ENCODE measurements at regions not wholly inside any gene's neighbourhood (a gene's known extent, or its start where the extent isn't known, plus 50 kb on each side); places are given as distances from the start of the nearest gene placed in this dataset.

DNA sequence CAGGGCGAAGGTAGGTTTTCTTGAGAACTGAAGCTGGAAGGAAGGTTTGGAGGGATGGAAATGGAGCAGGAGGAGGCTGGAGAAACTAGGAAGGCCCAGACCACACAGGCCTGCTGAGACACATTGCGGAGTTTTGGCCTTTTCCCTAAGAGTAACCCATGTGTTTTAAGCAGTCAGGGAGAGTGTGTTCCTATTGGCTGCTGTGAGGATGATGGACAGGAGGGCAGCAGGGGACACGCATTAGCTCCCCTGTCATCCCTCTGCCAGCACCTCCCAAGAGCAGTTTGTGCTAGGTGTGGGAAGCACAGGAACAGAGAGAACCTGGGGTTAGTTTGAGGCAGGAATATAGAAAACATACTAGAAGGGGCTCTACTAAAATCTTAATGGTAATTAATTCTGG, 842.1 kb downstream of the TBC1D22A start:
- no peak for DNase-seq

DNA sequence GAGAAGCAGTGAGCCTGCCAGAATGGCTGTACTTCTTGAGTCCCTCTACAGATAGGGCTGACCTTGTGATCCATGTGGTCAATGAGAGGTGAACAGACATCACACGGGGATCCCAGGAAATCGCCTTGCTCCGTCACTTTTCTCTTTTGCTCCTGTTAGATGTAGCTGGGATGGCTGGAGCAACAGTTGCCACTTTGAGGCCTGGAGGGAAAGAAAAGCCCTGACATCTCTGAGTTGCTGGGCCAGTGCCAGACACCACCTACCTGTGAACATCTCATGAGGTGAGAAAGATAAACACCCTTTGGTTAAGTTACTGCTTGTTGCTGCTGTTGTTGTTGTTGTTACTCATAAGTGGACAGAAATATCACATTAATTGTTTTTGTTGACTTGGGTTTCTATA, 840.3 kb downstream of the TBC1D22A start:
- no peak for DNase-seq

DNA sequence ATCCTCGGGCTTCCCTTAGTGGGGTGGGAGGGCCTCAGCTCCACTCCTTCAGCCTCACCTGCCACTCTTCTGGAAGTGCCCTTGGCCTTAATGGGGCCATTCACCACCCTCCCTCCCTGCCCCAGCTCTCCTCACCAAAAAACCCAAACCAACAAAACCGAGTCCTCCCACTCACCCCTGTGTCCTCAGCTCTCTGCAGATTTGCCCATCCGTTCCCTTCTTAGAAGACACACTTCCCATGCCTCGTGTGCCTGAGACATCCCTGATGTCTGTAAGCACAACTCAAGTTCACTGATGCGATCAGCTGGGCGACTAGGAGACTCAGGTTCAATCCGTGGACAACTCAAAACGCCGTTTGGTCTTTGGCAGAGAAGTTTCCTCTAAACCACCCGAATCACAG, 839.2 kb downstream of the TBC1D22A start:
- no peak for DNase-seq

DNA sequence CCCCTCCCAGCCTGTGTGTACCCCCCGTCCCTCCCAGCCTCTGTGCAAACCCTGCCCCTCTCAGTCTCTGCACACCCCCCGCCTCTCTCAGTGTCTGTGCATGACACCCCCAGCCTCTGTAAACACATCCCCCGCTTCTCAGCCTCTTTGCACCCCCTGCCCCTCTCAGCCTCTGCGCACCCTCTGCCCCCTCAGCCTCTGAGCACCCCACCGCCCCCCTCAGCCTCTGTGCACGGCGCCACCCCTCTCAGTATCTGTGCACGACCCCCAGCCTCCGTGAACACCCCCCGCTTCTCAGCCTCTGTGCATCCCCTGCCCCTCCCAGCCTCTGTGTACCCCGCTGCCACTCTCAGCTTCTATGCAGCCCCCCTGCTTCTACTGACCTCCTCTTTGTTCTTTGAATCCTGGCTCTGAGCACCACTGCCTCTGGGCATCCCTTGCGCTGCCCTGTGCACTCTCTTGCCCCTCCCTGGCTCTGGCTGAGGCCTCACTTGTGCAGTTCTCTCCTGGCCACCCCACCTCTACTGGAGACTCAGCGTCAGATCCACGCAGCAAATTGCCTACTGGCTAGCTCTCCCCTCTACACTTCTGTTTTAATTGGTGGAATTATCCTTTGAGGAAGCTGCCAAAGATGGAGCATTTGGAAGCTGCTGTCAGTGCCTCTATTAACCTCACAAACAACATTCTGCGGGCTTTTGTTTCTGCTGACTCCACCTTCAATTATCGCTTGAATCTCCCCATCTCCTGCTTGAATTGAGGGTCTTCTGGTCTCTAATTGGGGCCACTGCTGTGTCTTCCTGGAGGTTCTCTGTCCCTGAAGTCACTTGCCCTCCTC, 838.6 kb downstream of the TBC1D22A start:
- no peak for DNase-seq

DNA sequence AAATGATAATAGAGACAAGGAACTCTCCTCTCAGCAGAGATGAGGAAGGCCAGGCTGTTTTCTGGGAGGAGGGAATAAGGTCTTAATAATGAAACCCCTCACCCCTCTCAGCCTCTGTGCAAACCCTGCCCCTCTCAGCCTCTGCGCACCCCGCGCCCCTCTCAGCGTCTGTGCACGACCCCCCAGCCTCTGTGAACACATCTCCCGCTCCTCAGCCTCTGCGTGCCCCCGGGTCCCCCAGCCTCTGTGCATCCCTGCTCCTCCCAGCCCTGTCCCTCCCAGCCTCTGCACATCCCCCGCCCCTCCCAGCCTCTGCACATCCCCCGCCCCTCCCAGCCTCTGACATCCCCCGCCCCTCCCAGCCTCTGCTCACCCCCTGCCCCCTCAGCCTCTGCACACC, 837.8 kb downstream of the TBC1D22A start:
- no peak for DNase-seq

DNA sequence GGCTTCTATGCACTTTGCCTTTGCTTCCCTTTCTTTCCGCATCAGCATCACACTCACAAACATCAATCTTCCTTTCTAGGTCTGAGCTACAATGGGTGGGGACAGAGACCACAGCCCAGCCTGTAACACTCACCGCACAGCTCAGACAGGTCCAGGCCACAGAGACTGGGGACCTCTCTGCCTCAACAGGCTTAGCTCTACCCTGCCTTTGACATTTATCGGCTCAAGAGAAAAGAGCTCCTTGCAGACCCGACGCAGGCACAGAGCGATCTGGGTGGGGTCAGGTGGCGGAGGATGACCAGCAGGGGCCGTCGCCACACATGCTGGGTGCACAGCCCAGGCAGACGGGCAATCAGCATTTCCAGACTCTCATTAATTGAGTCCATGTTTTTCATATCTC, 837.3 kb downstream of the TBC1D22A start:
- no peak for DNase-seq

DNA sequence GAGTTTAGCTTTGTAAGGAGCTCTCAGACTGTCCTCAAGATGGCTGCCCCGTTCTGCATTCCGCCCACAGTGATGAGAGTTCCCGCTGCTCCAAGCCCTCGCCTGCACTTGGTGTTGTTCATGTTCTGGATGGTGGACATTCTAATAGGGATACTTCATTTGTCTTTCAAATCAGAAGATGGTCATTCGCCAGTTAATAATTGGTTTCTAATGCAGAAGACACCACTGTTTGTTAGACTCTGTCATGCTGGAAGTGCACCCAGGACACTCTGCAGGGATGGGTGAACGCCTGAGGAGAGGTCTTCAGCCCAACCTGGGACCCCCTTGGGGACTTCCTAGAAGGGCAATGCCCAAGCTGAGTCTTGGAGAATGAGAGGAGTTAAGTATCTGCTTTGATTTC, 836.4 kb downstream of the TBC1D22A start:
- no peak for DNase-seq

DNA sequence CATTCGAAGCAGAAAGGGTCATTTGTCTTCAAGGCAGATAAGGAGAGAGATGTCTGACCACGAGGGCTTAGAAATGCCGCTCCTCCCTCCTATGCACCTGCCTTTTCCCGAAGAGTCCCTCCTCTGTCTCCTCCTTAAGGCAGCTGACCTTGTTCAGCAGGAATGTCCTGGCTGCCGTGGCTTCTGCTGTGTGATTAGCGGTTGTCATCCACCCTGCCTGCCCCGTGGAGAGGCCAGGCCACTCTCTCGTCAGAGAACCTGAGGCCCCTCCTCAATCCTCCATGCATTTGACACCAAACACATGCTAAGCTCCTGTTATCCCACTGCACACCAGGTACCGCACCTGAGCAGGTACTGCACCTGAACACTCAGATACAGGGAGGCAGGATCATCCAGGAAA, 834.6 kb downstream of the TBC1D22A start:
- no peak for DNase-seq

DNA sequence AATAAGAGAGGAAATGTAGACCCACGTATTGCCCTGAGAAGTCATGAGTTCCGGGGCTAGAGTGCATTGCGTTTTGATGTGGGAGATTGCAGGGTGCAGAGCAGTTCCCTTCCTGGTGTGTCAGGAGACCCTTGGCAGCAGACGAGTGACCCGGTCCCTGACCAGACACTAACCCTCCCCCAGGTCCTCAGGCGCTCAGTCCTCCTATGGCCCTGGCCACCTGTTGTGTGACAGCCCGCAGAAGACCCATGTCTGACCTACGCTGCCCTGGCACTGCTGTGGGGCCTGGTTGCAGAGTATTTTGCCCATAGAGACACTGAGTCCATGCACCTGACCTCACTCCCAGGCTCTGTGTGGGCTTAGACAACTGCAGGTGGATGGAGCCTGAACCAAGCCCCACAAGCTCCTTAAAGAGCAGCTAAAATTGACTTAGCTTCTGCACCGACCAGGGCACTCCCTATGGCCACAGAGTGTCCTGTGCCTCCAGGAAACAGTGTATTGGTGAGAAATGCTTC, 833.8 kb downstream of the TBC1D22A start:
- no peak for DNase-seq

DNA sequence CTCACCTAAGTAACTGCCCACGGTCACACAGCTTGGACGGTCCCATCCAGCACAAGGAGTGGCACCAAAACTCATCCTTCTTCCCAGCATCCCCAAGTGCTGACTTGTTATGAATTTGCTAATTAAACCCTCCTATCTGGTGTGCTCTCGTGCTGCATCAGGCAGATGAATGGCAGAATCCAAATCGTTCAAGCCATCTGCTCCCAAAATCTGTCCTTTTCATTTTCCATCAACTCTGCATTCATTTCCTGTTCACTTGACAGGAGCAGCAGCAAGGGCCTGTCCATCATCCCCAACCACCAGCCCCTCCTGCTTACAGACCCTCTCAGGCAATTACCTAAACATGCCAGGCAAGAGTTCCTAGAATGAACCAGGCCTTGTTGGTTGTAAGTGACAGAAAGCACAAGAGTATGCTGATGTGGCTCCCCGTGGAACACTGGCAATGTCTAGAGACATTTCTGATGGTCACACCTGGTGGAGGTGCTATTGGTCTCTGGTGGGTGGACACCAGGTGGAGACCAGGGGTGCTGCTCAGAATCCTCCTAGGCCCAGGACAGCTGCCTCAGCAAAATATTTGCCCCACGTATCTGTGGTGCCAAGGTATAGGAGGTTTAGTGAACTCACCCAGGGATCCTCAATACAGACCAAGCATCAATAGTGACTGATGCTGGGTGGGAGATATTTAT, 832.5 kb downstream of the TBC1D22A start:
- DNase-seq: no peak

DNA sequence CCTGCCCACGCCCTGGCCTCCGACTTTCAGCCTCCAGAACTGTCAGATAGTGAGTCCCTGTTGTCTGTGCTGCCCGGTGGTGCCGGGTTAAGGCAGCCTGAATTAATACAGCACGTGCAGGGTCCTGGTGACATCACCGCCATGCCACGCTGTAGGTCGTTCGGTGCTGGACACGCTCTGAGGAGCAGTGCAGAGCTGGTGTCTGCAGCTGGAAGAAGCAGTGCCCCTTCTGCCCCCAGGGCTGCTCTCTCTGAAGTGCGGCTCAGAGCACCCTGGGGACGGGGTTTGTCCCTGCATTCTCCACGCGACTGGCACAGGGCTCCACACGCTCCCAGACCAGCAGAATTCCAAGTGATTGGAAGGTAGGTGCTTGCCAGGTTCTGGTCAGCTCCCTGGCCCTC, 831.5 kb downstream of the TBC1D22A start:
- no peak for DNase-seq

DNA sequence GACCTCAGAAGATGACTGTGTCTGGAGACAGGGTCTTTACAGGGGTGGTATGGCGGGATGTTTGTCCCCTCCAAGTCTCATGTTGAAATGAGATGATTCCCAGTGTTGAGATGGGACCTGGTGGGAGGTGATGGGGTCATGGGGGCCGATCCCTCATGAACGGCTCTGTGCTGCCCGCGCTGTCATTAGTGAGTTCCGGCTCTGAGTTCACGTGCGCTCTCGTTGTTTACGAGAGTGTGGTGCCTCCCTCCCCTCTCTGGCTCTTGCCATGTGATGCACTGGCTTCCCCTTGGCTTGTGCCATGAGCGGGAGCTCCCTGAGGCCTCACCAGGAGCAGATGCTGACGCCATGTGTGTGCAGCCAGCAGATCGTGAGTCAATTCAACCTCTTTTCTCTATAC, 830.8 kb downstream of the TBC1D22A start:
- DNase-seq: no peak

DNA sequence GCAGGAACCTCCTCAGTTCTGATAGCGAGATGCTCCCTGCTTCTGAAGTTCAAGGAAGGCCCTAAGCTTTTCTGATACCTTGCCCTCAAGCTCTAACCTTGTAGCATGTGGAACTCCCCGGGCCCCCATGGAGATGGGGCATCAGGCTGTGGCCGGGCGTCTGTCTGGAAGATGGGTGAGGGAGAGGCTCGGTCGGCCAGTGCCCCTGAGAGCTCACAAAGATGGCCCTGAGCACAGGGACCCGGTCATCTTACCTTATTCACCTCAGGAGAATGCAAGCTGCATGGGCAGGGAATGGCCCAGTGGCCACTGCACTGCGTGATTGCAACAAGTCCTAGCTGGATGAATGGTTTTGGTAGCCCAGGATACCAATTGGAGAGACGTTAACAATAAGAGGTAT, 830.3 kb downstream of the TBC1D22A start:
- no peak for DNase-seq

DNA sequence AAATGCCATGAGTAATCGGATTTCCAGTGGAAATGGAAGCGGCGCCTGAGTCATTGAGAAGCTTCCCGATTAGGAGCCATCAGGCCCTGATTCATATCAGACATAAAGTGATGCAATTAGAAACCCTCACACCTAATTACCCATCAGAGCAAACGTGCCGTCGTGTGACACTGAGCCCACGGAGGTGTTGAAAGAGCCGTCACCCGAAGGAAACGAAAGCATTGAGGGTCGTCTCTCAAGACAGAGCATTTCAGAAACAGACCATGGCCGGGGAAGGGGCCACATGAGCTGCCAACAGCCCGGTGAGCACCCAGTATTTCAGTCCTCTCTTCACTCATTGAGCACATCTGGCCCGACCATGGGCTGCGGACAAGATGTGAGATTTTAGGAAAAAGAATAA, 829.3 kb downstream of the TBC1D22A start:
- no peak for DNase-seq

DNA sequence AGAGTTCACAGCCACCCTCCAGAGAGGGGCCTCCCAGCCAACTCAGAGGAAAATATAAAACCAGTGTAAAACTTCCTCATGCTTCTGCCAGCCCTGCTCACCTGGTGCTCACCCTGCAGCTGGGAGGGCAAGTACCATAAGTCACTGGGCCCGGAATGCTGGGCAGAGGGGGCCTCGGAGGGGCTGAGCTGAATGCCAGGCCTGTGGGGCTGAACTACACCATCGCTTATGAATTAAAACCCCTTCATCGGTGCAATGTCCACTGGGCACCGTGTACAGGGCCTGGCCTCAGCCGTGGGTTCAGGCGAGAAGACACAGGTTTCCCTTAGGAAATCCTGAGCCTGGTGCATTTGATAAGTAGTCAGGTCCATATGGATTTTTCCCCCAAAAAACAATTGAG, 828.6 kb downstream of the TBC1D22A start:
- DNase-seq: no peak

DNA sequence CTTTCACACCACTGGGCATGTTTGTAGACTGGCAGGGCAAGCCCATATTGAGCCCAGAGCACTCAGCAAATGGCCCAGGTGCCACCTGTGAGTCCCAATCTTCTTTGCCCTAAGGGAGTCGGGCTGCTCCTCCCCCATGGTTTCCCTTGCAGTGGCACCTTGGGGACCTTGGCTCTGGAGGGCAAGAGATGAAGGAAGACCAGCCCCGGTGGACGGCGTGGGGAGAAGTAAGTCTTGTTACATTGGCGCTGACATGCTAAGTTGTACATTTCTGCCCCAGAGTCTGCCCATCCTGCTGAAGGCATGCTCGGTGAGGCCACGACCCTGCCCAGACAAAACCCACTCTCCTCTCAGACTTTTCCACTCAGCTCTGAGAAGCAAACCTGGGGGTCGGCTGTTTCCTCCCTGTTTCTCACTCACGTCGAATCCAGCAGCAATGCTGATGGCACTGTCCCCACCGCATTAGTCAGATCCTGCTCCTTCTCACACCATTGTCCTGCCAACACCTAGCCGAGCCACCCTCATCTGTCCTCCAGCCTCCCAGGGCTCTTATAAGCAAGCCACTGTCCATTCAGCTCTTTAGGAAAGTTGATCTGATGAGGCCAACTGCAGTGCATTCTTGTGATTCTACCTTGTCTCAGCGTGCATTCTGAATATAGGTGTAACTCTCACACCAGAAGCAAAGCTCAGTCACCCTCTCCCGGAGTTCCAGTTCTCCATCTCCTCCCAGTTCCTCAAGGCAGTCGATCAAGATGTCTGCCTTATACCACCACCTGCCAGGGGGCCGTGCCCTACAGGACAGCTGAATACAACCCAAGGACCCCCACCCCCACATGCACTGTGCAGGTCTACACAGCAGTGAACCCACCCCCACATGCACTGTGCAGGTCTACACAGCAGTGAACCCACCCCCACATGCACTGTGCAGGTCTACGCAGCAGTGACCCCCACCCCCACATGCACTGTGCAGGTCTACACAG, 827.1 kb downstream of the TBC1D22A start:
- DNase-seq: no peak

DNA sequence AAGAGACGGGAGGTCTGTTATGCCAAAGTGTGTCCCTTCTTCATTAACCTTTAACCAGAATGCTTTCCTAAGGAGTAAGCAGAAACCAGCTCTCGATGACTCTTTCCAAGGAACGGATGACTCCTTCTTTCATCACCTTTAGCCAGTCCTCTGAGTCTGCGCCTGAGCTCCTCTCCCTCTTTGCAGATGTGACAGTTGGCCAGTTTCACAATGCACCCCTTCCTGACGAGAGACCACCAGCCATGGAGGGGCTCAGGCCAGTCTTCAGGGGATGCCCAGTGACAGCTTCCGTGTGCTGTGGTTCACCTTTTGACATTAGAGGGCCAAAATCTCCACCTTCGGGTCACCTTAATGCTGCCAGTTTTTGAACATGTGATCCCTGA, 826.1 kb downstream of the TBC1D22A start:
- DNase-seq: no peak

DNA sequence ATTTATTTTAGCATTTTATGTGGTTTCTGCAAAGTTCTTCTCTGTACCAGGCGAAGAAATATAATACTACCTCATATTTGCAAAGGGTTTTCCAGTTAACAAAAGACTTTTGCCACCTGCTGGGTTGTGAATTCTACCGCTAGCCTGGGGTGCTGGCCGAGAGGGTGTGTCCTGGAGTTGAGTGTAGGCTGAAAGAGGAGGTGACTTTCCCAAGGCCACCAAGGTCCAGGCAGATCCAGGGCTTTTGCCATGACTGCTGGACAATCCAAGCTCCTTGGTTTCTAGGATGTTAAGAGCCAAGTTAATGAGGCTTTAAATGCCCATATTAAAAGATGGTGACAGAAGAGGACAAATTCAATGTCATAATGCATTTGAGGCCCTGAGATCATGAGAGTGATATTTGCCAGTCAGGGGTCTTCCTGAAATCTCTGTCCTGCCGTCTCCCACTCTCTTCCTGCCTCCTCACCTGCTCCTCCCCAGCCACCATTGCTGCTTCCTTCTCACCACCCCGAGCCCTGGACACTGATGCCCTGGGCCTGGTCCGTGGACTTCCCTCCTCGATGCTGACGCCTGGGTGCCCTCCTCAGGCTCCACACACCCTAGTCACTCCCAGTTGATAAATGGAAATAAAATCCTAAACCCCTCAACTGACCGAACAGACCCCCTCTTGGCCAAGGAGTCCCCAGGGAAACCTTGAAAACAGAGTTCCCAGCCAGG, 825.6 kb downstream of the TBC1D22A start:
- DNase-seq: no peak

DNA sequence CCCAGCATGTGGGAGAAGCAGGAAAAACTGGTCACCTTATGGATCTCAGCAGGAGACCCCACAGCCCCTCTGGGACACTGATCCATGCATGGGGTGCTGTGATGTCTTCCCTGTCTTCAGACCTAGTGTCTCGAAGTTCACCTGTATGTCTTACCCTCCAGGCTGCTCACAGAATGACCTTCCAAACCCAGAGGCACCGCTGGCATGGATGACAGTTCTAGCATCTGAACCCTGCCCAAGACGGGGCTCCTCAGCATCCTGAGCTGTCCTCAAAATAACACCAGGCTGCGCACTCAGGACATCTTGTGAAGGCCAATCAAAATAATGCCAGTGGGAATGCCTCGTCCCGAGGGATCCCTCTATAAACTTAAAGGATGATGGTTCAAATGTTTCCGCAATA, 824.9 kb downstream of the TBC1D22A start:
- no peak for DNase-seq

DNA sequence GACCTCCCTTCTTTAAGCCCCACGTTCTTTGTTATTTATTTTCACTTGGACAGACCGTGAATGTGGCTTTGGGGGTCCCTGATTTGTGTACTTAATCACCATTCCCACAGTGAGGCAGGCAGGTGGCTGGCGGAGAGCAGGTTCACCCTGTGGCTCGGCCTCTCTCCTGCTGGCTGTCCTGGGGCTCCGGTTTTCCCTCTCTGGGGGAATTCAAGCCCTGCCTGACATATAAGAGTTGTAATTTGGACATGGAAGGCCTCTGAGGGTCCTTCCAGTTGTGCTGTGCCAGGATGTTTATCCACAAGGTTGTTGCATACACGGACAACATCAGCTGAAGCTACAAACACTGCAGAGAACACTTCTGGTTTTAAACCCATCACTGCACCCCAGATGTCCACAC, 824.5 kb downstream of the TBC1D22A start:
- no peak for DNase-seq

DNA sequence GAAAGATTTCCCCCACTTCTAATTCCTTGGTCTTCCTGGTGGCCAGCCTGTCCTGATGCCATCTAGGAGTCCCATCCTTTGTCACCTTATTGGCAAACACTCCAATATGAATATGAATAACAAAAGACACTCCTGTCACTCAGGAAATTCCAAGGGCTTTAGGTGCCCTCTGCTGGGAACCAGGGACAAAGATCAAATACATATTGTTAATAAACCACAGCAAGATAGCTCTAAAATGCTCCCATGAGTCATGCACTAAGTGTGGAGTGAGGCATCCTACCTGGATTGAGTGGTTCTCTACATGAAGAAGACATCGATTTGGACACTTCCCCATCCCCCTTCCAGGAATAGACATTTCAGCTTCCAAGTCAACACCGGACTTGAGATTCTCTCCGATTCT, 823.6 kb downstream of the TBC1D22A start:
- no peak for DNase-seq

DNA sequence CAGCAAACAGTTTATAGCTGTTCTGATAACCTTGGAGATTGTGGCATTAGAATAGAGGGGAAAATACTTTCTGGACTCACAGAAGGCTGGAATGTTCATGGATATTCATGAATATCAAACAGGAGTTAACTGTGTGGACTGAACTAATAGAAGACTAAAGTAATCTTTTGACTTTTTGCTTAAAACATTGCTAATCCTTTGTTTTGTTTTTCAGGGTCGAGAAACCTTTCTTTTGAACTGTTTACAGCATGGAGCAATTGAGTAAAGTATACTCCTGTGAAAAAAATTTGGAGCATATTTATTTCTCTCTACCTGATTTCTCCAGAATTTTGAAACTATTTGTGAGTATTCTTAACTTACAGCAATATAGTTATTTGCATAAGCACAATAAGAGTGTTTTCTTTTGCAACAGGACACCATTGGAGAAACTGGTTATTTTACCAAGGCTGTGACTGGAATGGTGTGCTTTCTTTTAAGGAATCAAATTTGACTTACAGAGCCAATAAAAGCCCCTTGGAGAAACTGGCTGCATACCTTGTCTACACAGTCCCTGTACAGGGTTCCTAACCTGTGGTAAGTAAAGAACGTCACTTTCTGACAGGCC, 821.6 kb downstream of the TBC1D22A start:
- no peak for DNase-seq
